ENCODE measurements at regions not wholly inside any gene's neighbourhood (a gene's known extent, or its start where the extent isn't known, plus 50 kb on each side); places are given as distances from the start of the nearest gene placed in this dataset.

- no peak for DNase-seq
- no peaks in the 10 kb centered on the region for H3K9me3 Mint-ChIP-seq
- TF ChIP-seq, protein P1, sequence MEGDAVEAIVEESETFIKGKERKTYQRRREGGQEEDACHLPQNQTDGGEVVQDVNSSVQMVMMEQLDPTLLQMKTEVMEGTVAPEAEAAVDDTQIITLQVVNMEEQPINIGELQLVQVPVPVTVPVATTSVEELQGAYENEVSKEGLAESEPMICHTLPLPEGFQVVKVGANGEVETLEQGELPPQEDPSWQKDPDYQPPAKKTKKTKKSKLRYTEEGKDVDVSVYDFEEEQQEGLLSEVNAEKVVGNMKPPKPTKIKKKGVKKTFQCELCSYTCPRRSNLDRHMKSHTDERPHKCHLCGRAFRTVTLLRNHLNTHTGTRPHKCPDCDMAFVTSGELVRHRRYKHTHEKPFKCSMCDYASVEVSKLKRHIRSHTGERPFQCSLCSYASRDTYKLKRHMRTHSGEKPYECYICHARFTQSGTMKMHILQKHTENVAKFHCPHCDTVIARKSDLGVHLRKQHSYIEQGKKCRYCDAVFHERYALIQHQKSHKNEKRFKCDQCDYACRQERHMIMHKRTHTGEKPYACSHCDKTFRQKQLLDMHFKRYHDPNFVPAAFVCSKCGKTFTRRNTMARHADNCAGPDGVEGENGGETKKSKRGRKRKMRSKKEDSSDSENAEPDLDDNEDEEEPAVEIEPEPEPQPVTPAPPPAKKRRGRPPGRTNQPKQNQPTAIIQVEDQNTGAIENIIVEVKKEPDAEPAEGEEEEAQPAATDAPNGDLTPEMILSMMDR (IDR thresholded peaks at IDR 0.05) = no peak
- peaks cover 12% of the 10 kb centered on the region; the same call in 1 of the 2 replicates for H3K4me1 Mint-ChIP-seq (ENCODE audit: low read depth)
- no peak overlapping the region for H3K4me3 Mint-ChIP-seq
- H3K27me3 Mint-ChIP-seq (ENCODE audit: insufficient read depth) = peaks cover 28% of the 10 kb centered on the region
- no peaks in the 10 kb centered on the region for H3K36me3 Mint-ChIP-seq (ENCODE audit: low read depth)
- H3K27ac Mint-ChIP-seq = no peak overlapping the region
Measured at GRCh38 chr4:24688453-24688852, 104.1 kb upstream of the DHX15 start.

DNA sequence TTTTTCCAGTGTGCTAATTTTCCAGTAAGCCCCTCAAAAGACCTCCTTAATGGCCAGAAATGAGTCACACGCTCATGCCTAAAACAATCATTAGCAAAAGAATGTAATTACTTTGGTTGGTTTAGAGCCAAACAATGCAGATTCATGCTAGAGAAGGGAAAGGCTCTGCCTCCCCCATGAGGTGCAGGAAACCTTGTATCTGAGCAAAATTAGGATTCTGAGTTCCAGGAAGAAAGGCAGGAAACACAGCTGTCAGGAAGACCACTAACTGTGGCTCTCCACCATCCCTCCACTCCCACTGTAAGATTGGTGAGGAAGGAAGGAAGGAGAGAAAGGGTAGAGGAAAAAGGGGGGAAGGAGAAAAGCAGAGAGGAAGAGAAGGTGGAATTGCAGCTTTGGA, 104.9 kb upstream of the DHX15 start:
- TF ChIP-seq, protein P1 (IDR thresholded peaks at IDR 0.05) = no peak
- Mint-ChIP-seq H3K36me3 (ENCODE audit: low read depth) (no peaks in the 10 kb centered on the region), H3K9me3 (no peaks in the 10 kb centered on the region), H3K27me3 (ENCODE audit: insufficient read depth) (peaks cover 28% of the 10 kb centered on the region), H3K4me3 (no peak overlapping the region), H3K4me1 (ENCODE audit: low read depth) (peaks cover 12% of the 10 kb centered on the region; the same call in 1 of the 2 replicates), H3K27ac (no peak overlapping the region)
- no peak for DNase-seq

- no peak overlapping the region for H3K4me3 Mint-ChIP-seq
- TF ChIP-seq, protein P1 (IDR thresholded peaks at IDR 0.05) = no peak
- no peaks in the 10 kb centered on the region for H3K36me3 Mint-ChIP-seq (ENCODE audit: low read depth)
- H3K9me3 Mint-ChIP-seq = no peaks in the 10 kb centered on the region
- no peak overlapping the region for H3K27ac Mint-ChIP-seq
- H3K4me1 Mint-ChIP-seq (ENCODE audit: low read depth) = peaks cover 12% of the 10 kb centered on the region; the same call in 1 of the 2 replicates
- no peak for DNase-seq
- H3K27me3 Mint-ChIP-seq (ENCODE audit: insufficient read depth) = peaks cover 23% of the 10 kb centered on the region
Measured at GRCh38 chr4:24690436-24690835, 104.9 kb upstream of the SOD3 start.

DNA sequence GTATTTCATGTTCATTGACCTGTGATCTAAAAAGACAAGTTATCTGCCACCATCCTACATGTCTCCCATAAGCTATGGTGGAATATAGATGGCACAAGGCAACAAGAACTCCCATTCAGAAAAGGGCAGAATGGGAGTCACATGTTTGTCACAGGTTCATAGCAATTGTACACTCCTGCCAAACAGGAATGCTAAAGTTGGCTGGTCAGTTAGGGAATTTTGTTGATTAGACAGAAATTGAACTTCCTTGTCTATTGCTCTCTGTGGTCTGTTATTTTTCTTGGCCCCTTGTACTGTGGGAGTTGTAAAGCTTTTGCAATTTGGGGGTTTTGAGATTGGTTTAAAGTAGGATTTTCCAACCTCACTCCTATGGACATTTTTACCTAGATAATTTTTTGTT, 101.7 kb upstream of the SOD3 start:
- H3K36me3 Mint-ChIP-seq (ENCODE audit: low read depth) = no peaks in the 10 kb centered on the region
- no peak overlapping the region for H3K4me3 Mint-ChIP-seq
- TF ChIP-seq, protein P1 (IDR thresholded peaks at IDR 0.05) = no peak
- no peak for DNase-seq
- no peak overlapping the region for H3K27ac Mint-ChIP-seq
- H3K27me3 Mint-ChIP-seq (ENCODE audit: insufficient read depth) = peaks cover 20% of the 10 kb centered on the region
- no peaks in the 10 kb centered on the region for H3K9me3 Mint-ChIP-seq
- 0 out of 2 replicates have a peak, but pooled peaks cover 6% of the 10 kb centered on the region for H3K4me1 Mint-ChIP-seq (ENCODE audit: low read depth)

GRCh38 chr4:24700118-24700517, 95.3 kb upstream of the SOD3 start:
- Mint-ChIP-seq H3K9me3 (no peaks in the 10 kb centered on the region), H3K27me3 (ENCODE audit: insufficient read depth) (peaks cover 9% of the 10 kb centered on the region), H3K4me1 (ENCODE audit: low read depth) (no peaks in the 10 kb centered on the region), H3K36me3 (ENCODE audit: low read depth) (no peaks in the 10 kb centered on the region), H3K27ac (no peak overlapping the region), H3K4me3 (no peak overlapping the region)
- no peak for DNase-seq
- TF ChIP-seq, protein P1 (IDR thresholded peaks at IDR 0.05) = no peak

DNA sequence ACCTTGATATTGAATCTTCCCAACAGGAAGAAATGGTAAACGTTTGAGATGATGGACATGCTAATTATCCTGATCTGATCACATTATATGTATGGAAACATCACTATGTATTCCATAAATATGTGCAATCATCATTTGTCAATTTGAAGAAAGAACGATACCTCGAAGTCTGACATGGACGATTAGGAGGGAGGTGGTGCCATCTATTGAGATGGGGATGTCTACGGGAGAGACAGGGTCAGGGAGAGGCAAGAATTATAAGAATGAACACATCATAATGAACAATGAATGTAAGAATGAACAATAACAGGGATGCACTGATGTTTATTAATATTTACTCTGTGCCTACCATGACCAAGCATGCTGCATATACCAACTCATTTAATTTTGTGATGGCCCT, 93.7 kb upstream of the SOD3 start:
- no peaks in the 10 kb centered on the region for H3K9me3 Mint-ChIP-seq
- H3K27ac Mint-ChIP-seq = no peak overlapping the region
- H3K27me3 Mint-ChIP-seq (ENCODE audit: insufficient read depth) = peaks cover 15% of the 10 kb centered on the region
- TF ChIP-seq, protein P1 (IDR thresholded peaks at IDR 0.05) = no peak
- H3K36me3 Mint-ChIP-seq (ENCODE audit: low read depth) = no peaks in the 10 kb centered on the region
- no peak for DNase-seq
- no peak overlapping the region for H3K4me3 Mint-ChIP-seq
- no peaks in the 10 kb centered on the region for H3K4me1 Mint-ChIP-seq (ENCODE audit: low read depth)
